ENCODE measurements at regions not wholly inside any gene's neighbourhood (a gene's known extent, or its start where the extent isn't known, plus 50 kb on each side); places are given as distances from the start of the nearest gene placed in this dataset.

- Histone ChIP-seq H3K36me3 (ENCODE audit: insufficient read depth, low read length) (no peaks in the 10 kb centered on the region), H4K20me1 (ENCODE audit: insufficient read depth, low read length) (no peaks in the 10 kb centered on the region), H3K27ac (ENCODE audit: low read depth, low read length) (no peak overlapping the region), H2AFZ (ENCODE audit: low read length) (no peak overlapping the region), H3K4me3 (ENCODE audit: insufficient read depth, low read length) (no peak overlapping the region), H3K4me1 (ENCODE audit: insufficient read depth, low read length) (no peaks in the 10 kb centered on the region), H3K79me2 (ENCODE audit: insufficient read depth, low read length) (no peaks in the 10 kb centered on the region), H3K9me3 (ENCODE audit: low read depth, low read length) (no peaks in the 10 kb centered on the region), H3K27me3 (ENCODE audit: insufficient read depth, low read length) (no peaks in the 10 kb centered on the region), H3K4me2 (ENCODE audit: insufficient read depth, low read length) (no peak overlapping the region)
- DNase-seq (ENCODE audit: insufficient read length, low spot score, missing footprints), result peak; percentile 22
- TF ChIP-seq CTCF (IDR thresholded peaks at IDR 0.05; ENCODE audit: extremely low read depth, low read depth, low read length), result no peak
These were observed 824.5 kb downstream of the TYW1 start for GRCh38 chr7:67821116-67821515.

DNA sequence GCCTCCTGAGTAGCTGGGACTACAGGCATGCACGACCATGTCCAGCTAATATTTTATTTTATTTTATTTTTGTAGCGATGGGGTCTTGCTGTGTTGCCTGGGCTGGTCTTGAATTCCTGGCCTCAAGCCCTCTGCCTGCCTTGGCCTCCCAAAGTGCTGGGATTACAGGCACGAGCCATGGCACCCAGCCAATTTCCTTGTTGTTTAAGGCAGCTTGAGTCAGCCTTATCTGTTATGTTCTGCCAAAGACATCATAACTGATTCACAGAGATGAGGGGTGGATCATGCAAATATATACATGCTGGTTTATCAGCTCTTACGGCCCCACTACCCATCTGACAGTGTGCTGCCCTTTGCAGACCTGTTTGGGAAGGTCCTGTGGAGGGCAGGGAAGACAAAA lies 826.7 kb downstream of the TYW1 start:
- TF ChIP-seq CTCF (IDR thresholded peaks at IDR 0.05; ENCODE audit: extremely low read depth, low read depth, low read length), result no peak
- H3K4me1 ChIP-seq (ENCODE audit: insufficient read depth, low read length), result no peaks in the 10 kb centered on the region
- H3K27me3 ChIP-seq (ENCODE audit: insufficient read depth, low read length), result no peaks in the 10 kb centered on the region
- no peaks in the 10 kb centered on the region for H4K20me1 ChIP-seq (ENCODE audit: insufficient read depth, low read length)
- H3K27ac ChIP-seq (ENCODE audit: low read depth, low read length), result no peak overlapping the region
- no peak overlapping the region for H3K4me3 ChIP-seq (ENCODE audit: insufficient read depth, low read length)
- H3K79me2 ChIP-seq (ENCODE audit: insufficient read depth, low read length), result no peaks in the 10 kb centered on the region
- H2AFZ ChIP-seq (ENCODE audit: low read length), result no peak overlapping the region
- no peak overlapping the region for H3K4me2 ChIP-seq (ENCODE audit: insufficient read depth, low read length)
- H3K36me3 ChIP-seq (ENCODE audit: insufficient read depth, low read length), result no peaks in the 10 kb centered on the region
- no peaks in the 10 kb centered on the region for H3K9me3 ChIP-seq (ENCODE audit: low read depth, low read length)
- DNase-seq (ENCODE audit: insufficient read length, low spot score, missing footprints), result no peak

DNA sequence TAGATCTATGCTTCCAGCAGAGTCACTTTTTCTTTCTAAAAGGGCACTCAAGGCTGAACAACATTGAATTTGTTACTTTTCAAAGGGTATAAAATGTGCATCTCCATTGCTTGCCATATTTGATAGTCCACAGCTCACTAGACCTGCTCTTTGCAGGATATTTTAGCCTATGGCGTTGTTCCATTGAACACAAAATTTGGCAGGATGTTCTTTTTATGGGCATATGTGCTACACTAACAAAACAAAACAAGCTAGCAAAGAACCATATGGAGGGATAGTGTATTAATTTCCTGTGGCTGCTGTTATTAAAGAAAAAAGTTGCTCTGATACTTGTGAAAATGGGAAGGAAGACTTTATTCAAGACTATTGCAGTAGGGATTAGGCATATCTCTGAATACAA lies 828.7 kb downstream of the TYW1 start:
- Histone ChIP-seq H3K4me1 (ENCODE audit: insufficient read depth, low read length) (no peaks in the 10 kb centered on the region), H3K27me3 (ENCODE audit: insufficient read depth, low read length) (no peaks in the 10 kb centered on the region), H3K27ac (ENCODE audit: low read depth, low read length) (no peak overlapping the region), H4K20me1 (ENCODE audit: insufficient read depth, low read length) (no peaks in the 10 kb centered on the region), H3K79me2 (ENCODE audit: insufficient read depth, low read length) (no peaks in the 10 kb centered on the region), H3K4me3 (ENCODE audit: insufficient read depth, low read length) (no peak overlapping the region), H3K9me3 (ENCODE audit: low read depth, low read length) (no peaks in the 10 kb centered on the region), H2AFZ (ENCODE audit: low read length) (no peak overlapping the region), H3K36me3 (ENCODE audit: insufficient read depth, low read length) (no peaks in the 10 kb centered on the region), H3K4me2 (ENCODE audit: insufficient read depth, low read length) (no peak overlapping the region)
- no peak for DNase-seq (ENCODE audit: insufficient read length, low spot score, missing footprints)
- TF ChIP-seq CTCF (IDR thresholded peaks at IDR 0.05; ENCODE audit: extremely low read depth, low read depth, low read length), result no peak

DNA sequence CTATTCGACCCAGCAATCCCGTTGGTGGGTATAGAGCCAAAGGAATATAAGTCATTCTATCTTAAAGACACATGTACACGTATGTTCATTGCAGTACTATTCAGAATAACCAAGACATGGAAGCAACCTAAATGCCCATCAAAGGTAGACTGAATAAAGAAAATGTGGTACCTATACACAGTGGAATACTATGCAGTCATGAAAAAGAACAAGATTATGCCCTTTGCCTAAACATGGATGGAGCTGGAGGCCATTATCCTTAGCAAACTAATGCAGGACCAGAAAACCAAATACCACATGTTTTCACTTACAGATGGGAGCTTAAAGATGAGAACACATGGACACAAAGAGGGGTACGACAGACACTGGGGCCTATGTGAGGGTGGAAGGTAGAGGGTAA lies 845.3 kb downstream of the TYW1 start:
- no peaks in the 10 kb centered on the region for H3K79me2 ChIP-seq (ENCODE audit: insufficient read depth, low read length)
- TF ChIP-seq CTCF (IDR thresholded peaks at IDR 0.05; ENCODE audit: extremely low read depth, low read depth, low read length), result no peak
- H3K27me3 ChIP-seq (ENCODE audit: insufficient read depth, low read length), result no peaks in the 10 kb centered on the region
- H3K4me2 ChIP-seq (ENCODE audit: insufficient read depth, low read length), result no peak overlapping the region
- no peak overlapping the region for H3K27ac ChIP-seq (ENCODE audit: low read depth, low read length)
- H3K9me3 ChIP-seq (ENCODE audit: low read depth, low read length), result no peaks in the 10 kb centered on the region
- DNase-seq (ENCODE audit: insufficient read length, low spot score, missing footprints), result no peak
- H2AFZ ChIP-seq (ENCODE audit: low read length), result no peak overlapping the region
- H3K4me1 ChIP-seq (ENCODE audit: insufficient read depth, low read length), result no peaks in the 10 kb centered on the region
- no peak overlapping the region for H3K4me3 ChIP-seq (ENCODE audit: insufficient read depth, low read length)
- no peaks in the 10 kb centered on the region for H4K20me1 ChIP-seq (ENCODE audit: insufficient read depth, low read length)
- no peaks in the 10 kb centered on the region for H3K36me3 ChIP-seq (ENCODE audit: insufficient read depth, low read length)

Data from osteoblast (primary cell).